Muscle layer of colon (tissue), 2 donors: ENCODE measurements at regions not wholly inside any gene's neighbourhood (a gene's known extent, or its start where the extent isn't known, plus 50 kb on each side); places are given as distances from the start of the nearest gene placed in this dataset.
"Not testable (repeated sequence)": the region's sequence is repeated elsewhere in the genome, so short reads cannot be mapped to it uniquely, and the experiment has no call there.

Source experiments
- H3K27ac ChIP-seq: one replicate; pipeline ENCODE4 v1.7.0; 2013; ENCODE audit warnings: low read depth, mild to moderate bottlenecking, low read length, moderate library complexity
- H3K27me3 ChIP-seq, 2 donors: one replicate each; pipeline ENCODE4 v1.7.0; 2013; ENCODE audit warnings: low read length in 2 of 2, mild to moderate bottlenecking in 2 of 2; ENCODE audit not compliant: insufficient read depth in 2 of 2, control insufficient read depth in 1 of 2
- H3K36me3 ChIP-seq: one replicate; pipeline ENCODE4 v1.7.0; 2013; ENCODE audit warnings: mild to moderate bottlenecking, low read length; ENCODE audit not compliant: insufficient read depth
- H3K4me1 ChIP-seq: one replicate; pipeline ENCODE4 v1.7.0; 2013; ENCODE audit warnings: mild to moderate bottlenecking, low read length; ENCODE audit not compliant: insufficient read depth
- H3K4me3 ChIP-seq, 2 donors: one replicate each; pipeline ENCODE4 v1.7.0; 2013; ENCODE audit warnings: low read length in 2 of 2, low read depth in 1 of 2, mild to moderate bottlenecking in 1 of 2, moderate library complexity in 1 of 2
- H3K9ac ChIP-seq: one replicate; pipeline ENCODE4 v1.7.0; 2013; ENCODE audit warnings: low read length
- H3K9me3 ChIP-seq: one replicate; pipeline ENCODE4 v1.7.0; 2013; ENCODE audit warnings: mild to moderate bottlenecking, low read length
- donor health status: abdominal sarcoma.
- donor health status: Adenocarcinoma of cecum.

DNA sequence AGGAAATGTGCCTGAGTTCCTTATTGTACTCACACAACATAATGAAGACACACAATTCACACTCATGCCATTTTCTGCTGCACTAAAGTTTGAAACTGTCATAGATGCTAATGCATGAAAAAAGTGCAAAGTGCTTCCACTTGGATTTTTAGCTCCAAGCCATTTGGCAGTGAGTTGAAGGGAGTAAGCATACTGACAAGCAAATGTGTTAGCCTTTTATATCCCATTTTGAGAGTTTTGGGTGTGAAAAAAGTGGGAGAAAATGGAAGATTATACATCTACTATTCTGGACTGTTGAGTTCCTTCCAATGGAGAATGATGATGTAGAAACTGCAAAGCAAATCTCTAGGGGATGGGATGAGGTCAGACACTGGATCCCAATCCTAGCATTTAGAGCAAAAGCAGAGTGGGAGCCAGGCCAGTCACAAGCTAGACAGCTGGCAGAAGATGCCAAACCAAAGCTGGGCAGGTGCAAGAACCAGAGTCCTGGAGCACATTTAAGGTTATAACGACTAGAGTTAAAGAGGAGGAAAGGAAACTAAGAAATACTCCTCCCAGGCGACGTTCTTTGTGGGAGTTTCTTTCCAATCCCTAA is 216.8 kb downstream of the FBXO8 start:
- Histone ChIP-seq H3K9ac (no peak overlapping the region), H3K4me1 (peaks cover 14% of the 10 kb centered on the region), H3K4me3 (no peak overlapping the region), H3K36me3 (no peaks in the 10 kb centered on the region), H3K27me3 (no peaks in the 10 kb centered on the region), H3K9me3 (no peaks in the 10 kb centered on the region), H3K27ac (no peak overlapping the region)

DNA sequence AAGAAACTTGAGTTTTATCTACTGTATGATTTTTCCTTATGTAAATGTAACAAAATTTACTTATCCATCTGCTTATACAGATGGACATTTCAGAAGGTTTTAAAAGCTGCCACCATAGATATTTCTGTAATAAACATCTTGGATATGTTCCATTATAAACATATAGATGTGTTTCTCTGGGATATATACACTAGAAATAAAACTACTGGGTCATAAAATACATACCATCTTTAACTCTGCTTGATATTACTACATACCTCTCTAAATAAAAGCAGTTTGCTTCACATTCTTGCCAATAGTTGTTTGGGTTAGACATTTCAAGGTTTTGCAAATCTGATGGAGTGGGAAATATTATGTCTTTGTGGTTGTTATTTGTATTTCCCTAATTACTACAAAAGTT is 220.6 kb downstream of the FBXO8 start:
- H3K27ac ChIP-seq: no peak overlapping the region
- H3K27me3 ChIP-seq: no peaks in the 10 kb centered on the region
- H3K4me1 ChIP-seq: peaks cover 7% of the 10 kb centered on the region
- H3K4me3 ChIP-seq: no peak overlapping the region
- H3K36me3 ChIP-seq: no peaks in the 10 kb centered on the region
- peaks cover 7% of the 10 kb centered on the region for H3K9me3 ChIP-seq
- H3K9ac ChIP-seq: no peak overlapping the region

DNA sequence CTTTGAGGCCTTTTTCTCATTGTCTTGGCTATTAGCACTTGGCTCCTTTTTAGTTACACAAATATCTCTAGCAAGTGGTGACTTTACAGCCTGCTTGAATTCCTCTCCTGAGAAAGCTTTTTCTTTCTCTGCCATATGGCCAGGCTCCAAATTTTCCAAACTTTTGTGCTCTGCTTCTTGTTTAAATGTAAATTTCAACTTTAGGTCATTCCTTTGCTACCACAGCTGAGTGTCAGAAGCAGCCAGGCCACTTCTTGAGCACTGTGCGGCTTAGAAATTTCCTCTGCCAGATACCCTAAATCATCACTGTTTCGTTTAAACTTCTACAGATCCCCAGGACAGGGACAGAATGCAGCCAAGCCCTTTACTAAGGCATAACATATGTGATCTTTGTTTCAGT is 222.4 kb downstream of the FBXO8 start:
- H3K36me3 ChIP-seq: no peaks in the 10 kb centered on the region
- peaks cover 7% of the 10 kb centered on the region for H3K9me3 ChIP-seq
- H3K4me3 ChIP-seq: no peak overlapping the region
- H3K27me3 ChIP-seq: no peaks in the 10 kb centered on the region
- H3K9ac ChIP-seq: no peak overlapping the region
- no peak overlapping the region for H3K27ac ChIP-seq
- H3K4me1 ChIP-seq: no peaks in the 10 kb centered on the region

DNA sequence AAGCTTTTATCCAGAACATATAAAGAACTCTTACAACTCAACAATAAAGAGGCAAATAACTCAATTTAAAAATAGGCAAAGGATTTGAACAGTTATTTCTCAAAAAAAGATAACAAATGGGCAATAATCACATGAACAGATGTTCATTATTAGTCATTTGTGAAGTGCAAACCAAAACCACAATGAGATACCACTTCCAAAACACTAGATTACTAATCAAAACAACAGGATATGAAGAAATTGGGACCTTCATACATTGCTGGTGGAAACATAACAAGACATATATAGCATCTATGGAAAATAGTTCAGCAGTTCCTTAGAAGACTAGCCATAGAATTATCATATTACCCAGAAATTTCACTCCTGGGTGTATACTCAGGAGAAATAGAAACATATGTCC is 224.6 kb downstream of the FBXO8 start:
- Histone ChIP-seq H3K27ac (no peak overlapping the region), H3K9me3 (peaks cover 7% of the 10 kb centered on the region), H3K4me3 (no peak overlapping the region), H3K36me3 (no peaks in the 10 kb centered on the region), H3K4me1 (no peaks in the 10 kb centered on the region), H3K27me3 (no peaks in the 10 kb centered on the region), H3K9ac (no peak overlapping the region)

DNA sequence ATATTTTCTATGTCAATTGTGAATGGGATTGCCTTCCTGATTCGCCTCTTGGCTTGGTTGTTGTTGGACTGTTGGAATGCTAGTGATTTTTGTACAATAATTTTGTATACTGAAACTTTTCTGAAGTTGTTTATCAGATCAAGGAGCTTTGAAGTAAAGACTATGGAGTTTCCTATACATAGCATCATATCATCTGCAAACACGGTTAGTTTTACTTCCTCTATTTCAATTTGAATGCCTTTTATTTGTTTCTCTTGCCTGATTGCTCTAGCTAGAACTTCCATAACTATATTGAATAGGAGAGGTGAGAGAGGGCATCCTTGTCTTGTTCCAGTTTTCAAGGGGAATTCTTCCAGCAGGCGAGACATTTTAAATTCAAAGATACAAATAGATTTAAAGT is 226.5 kb downstream of the FBXO8 start:
- H3K36me3 ChIP-seq: no peaks in the 10 kb centered on the region
- H3K4me3 ChIP-seq: no peak overlapping the region
- no peak overlapping the region for H3K27ac ChIP-seq
- no peak overlapping the region for H3K9ac ChIP-seq
- no peaks in the 10 kb centered on the region for H3K27me3 ChIP-seq
- H3K9me3 ChIP-seq: peaks cover 7% of the 10 kb centered on the region
- no peaks in the 10 kb centered on the region for H3K4me1 ChIP-seq

DNA sequence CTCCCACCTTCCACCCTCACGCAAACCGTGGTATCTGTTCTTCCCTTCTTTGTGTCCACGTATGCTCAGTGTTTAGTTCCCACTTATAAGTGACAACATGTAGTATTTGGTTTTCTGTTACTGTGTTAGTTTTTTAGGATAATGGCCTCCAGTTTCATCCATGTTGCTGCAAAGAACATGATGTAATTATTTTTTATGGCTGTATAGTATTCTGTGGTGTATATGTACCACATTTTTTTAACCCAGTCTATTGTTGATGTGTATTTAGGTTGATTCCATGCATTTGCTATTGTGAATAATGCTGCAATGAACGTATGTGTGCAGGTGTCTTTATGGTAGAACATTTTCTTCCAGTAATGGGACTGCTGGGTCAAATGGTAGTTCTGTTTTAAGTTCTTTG is 228.1 kb downstream of the FBXO8 start:
- H3K9me3 ChIP-seq: no peaks in the 10 kb centered on the region
- no peak overlapping the region for H3K9ac ChIP-seq
- H3K36me3 ChIP-seq: no peaks in the 10 kb centered on the region
- H3K4me3 ChIP-seq: no peak overlapping the region
- no peak overlapping the region for H3K27ac ChIP-seq
- H3K4me1 ChIP-seq: no peaks in the 10 kb centered on the region
- no peaks in the 10 kb centered on the region for H3K27me3 ChIP-seq

DNA sequence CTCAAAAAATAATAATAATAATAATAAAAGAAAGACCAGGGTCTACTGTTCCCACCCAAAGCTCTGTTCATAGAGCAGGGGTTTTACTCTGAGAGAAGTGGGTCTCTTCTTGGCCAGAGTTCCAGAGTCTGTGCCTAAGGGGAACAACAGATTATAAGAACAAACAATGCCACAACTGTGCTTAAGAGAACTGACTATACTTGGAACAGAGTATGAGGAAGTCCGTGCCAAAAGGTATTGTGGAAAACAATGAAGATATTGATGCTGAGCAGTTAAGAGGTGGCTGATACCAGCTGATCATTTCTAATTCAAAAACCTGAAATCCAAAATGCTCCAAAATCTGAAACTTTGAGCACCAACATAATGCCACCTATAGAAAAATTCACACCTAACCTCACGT is 229.6 kb downstream of the FBXO8 start:
- Histone ChIP-seq H3K4me3 (no peak overlapping the region), H3K27me3 (no peaks in the 10 kb centered on the region), H3K27ac (no peak overlapping the region), H3K9me3 (no peaks in the 10 kb centered on the region), H3K9ac (no peak overlapping the region), H3K36me3 (no peaks in the 10 kb centered on the region), H3K4me1 (no peaks in the 10 kb centered on the region)

DNA sequence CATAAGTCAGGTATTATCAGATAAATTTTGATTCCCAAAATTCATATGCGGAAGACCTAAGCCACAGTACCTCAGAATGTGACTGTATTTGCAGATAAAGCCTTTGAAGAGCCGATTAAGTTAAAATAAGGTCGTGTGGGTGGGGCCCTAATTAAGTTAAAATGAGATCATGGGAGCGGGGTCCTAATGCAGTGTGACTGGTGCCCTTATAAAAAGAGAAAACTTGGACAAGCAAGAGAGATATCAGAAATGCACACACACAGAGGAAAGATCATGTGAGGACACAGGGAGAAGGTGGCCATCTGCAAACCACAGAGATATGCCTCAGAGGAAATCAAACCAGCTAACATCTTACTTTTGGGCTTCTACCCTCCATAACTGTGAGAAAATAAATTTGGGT is 236.1 kb downstream of the FBXO8 start:
- Histone ChIP-seq H3K36me3 (no peaks in the 10 kb centered on the region), H3K27ac (no peak overlapping the region), H3K4me3 (no peak overlapping the region), H3K4me1 (no peaks in the 10 kb centered on the region), H3K9me3 (no peaks in the 10 kb centered on the region), H3K9ac (no peak overlapping the region), H3K27me3 (no peaks in the 10 kb centered on the region)

DNA sequence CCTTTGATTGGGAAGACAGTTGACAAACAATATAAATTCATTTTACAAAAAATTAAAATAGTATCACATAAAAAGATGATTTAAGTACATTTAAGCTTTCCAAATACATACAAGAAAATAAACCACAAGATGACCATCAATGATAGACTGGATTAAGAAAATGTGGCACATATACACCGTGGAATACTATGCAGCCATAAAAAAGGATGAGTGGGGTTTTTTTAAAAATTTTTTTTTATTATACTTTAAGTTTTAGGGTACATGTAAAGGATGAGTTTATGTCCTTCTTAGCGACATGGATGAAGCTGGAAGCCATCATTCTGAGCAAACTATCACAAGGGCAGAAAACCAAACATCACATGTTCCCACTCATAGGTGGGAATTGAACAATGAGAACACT is 237.6 kb downstream of the FBXO8 start:
- H3K4me1 ChIP-seq, H3K9ac ChIP-seq, H3K9me3 ChIP-seq, H3K27me3 ChIP-seq, H3K4me3 ChIP-seq, H3K36me3 ChIP-seq, H3K27ac ChIP-seq: not testable (repeated sequence)

DNA sequence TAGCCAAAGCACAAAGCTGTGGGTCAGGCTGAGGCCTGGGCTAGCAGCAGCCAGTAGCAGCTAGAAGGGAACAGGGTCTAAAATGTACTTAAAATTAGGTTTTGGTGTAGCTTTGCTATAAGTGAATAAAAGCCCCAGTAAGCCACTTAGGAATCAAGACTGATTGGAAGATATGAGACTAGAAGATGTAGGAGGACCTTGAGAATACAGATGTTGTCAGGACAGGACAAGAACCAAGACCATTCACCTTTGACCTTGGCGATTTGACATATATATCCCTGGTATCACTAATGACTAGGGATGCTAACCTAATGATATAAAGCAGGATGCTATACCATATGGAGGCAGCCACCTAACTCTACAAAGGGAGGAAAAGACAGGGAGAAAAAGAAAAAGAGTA is 238.1 kb downstream of the FBXO8 start:
- Histone ChIP-seq H3K36me3 (no peaks in the 10 kb centered on the region), H3K4me3 (no peak overlapping the region), H3K27me3 (no peaks in the 10 kb centered on the region), H3K9ac (no peak overlapping the region), H3K27ac (no peak overlapping the region), H3K9me3 (no peaks in the 10 kb centered on the region), H3K4me1 (no peaks in the 10 kb centered on the region)

DNA sequence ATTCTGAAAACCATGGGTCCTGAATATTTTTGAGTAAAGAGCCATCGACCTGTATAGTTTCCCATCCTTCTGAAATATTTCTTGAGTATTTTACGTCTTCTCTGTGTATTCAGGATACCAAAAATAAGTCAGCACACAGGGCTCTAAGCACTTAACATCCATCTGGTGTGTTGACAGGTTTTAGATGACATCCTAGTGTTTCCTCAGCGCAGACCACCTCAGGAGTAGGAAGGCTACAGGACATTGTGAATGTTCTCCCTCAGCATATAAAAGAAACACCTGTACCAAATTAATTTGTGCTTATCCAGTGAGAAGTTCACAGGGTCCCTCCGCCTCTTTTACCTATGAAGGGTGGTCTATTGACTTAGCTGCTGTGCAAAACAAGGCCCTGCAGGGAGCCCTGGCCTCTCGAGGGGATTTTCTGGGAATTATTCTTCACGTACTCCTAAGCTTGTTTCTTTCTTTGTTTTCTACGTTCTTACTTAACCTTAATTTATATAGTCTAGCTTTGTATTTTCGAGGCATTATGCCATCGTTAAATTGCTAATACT is 241.8 kb downstream of the FBXO8 start:
- no peak overlapping the region for H3K4me3 ChIP-seq
- H3K9me3 ChIP-seq: no peaks in the 10 kb centered on the region
- no peak overlapping the region for H3K27ac ChIP-seq
- H3K36me3 ChIP-seq: no peaks in the 10 kb centered on the region
- no peak overlapping the region for H3K9ac ChIP-seq
- H3K4me1 ChIP-seq: no peaks in the 10 kb centered on the region
- no peaks in the 10 kb centered on the region for H3K27me3 ChIP-seq

DNA sequence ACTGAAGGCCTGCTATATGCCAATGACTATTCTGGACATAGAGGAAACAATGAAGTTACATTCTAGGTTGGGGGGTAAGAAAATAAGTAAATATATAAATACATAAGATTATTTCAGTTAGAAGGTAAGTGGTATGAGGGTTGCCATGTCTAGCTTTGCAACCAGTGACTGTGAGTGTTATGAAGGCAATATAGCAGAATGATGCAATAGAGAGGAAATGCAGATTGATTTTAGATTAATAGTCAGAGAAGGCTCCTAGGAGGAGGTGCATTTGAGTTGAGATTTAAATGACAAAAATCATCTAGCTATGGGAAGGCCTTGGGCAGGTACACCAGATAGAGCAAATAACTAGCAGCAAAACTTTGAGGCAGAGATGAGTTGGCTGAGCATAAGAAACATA is 243.2 kb downstream of the FBXO8 start:
- Histone ChIP-seq H3K27me3 (no peaks in the 10 kb centered on the region), H3K9me3 (no peaks in the 10 kb centered on the region), H3K36me3 (no peaks in the 10 kb centered on the region), H3K4me3 (no peak overlapping the region), H3K9ac (no peak overlapping the region), H3K27ac (no peak overlapping the region), H3K4me1 (no peaks in the 10 kb centered on the region)
